ENCODE measurements at regions not wholly inside any gene's neighbourhood (a gene's known extent, or its start where the extent isn't known, plus 50 kb on each side); places are given as distances from the start of the nearest gene placed in this dataset.
"Not testable (repeated sequence)": the region's sequence is repeated elsewhere in the genome, so short reads cannot be mapped to it uniquely, and the experiment has no call there.

DNA sequence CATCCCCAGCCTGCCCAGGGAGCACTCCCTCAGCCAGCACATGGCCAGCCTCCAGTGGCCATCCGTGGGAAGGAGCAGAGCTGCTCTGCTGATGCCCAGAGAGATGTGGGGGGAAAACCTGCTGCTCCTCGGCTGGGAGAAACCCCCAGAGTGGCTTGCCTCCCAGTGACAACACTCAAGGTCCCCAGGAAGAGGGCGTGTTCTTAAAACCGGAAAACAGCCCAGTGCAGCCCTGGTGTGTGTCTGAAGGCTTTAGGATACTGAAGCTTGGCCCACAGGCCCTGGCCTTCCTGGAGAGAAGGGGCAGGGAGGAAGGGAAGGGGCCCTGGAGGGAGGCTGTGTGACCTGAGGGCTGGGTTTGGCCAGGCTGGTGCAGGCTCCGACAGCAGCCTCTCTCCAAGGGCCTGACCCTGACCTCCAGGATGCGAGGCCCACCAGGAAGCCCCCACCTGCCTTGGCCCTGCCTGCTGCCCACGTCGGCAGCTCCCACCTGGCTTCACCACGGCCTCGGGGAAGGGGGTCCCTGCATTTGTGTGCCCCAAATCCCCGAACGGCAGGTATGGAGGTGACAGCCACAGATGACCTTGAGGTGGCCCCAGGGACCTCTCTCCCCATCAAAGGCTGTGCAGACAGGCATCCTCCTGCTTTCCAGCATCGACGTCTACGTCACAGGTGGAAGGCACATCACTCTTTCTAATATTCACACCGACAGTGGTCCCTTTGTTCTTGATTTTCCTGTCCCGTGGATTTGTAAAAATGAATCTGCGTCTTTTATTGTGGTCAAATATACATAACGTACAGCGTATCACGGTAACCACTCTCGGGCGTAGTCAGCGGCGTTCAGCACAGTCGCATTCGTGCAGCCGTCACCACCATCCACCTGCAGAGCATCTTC, 190.0 kb upstream of the C14orf180 start:
- no peak for DNase-seq

GRCh38 chr14:104390221-104390931, 189.2 kb upstream of the C14orf180 start:
- no peak for DNase-seq

GRCh38 chr14:104390941-104391901, 188.3 kb upstream of the C14orf180 start:
- no peak for DNase-seq

- no peak for DNase-seq
These were observed 187.6 kb upstream of the C14orf180 start for GRCh38 chr14:104392001-104392395.

- DNase-seq: no peak
These were observed 187.0 kb upstream of the C14orf180 start for GRCh38 chr14:104392396-104393198.

DNA sequence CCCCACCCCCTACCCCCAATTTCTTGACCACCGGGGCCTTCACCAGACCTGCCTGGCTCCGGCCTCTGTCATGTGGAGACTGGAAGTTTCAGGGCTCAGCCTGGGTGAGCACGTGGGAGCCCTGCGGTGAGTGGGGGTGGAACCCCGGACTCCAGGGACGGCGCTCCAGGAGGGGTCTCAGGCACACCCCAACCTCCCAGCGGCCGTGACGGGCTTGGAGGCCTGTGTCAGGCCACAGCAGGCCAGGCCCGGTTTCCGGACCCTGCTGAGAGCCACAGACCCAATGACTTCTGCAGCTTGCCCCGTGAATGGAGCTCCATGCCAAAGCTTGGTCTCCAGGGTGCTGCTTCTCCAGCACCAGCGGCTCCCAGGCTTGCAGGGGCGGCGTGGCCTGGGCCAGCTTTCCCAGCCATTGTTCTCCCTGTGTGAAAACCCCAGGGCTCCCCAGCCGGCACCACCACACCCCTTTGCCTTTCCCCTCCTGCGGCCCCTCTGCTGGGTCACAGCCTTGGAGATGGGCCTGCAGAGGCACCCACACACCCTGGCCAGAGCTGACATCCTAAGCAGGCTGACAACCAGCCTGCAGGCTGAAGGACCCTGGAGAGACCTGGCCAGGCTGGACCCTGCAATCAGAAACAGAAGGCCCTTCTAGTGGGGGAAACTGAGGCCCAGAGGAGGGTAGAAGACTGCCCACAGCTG, 186.2 kb upstream of the C14orf180 start:
- no peak for DNase-seq

DNA sequence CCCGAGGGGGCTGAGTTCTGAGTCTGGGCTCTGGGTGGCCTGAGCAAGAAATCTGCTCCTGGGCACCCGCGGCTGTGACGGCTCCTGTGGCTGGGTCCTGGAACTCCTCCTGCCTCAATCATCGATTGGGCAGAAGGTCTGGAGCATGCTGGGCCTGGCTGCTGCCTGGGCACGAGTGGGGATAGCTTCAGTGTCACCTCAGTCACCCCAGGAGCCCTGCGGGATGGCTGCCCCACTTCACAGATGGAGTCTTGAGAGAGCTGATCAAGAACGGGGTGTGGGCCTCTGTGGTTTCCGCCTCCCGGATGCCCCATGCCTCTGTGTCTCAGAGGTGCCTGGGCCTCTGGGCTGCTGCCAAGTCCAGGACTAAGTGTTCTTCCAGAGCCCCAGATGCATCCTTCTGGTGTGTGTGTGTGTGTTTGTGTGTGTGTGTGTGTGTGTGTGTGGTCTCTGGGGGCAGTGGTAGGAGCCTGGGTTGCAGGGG, 185.6 kb upstream of the C14orf180 start:
- no peak for DNase-seq

DNA sequence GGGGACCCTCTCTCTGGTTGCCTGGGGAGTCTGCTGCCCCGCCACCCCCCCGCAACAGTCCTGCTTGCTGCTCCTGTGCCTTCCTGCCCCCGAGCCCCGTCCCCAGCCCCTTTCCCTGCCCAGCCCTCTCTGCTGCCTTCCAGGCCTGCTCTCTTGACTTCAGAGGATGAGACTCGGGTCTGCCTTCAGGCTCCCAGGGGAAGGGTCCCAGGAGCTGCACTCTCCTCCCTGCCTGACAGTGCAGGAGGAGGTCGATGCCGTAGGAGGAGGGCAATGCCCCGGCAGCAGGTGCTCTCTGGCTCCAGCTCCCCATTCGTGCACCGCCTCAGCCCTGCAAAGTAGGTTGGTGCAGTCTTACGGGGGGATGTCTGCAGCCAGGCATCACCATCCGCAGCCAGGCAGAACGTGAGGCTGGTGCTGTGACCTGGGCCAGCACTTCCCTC, 185.1 kb upstream of the C14orf180 start:
- DNase-seq: no peak

- no peak for DNase-seq
These were observed 184.3 kb upstream of the C14orf180 start for GRCh38 chr14:104395276-104395675.

DNA sequence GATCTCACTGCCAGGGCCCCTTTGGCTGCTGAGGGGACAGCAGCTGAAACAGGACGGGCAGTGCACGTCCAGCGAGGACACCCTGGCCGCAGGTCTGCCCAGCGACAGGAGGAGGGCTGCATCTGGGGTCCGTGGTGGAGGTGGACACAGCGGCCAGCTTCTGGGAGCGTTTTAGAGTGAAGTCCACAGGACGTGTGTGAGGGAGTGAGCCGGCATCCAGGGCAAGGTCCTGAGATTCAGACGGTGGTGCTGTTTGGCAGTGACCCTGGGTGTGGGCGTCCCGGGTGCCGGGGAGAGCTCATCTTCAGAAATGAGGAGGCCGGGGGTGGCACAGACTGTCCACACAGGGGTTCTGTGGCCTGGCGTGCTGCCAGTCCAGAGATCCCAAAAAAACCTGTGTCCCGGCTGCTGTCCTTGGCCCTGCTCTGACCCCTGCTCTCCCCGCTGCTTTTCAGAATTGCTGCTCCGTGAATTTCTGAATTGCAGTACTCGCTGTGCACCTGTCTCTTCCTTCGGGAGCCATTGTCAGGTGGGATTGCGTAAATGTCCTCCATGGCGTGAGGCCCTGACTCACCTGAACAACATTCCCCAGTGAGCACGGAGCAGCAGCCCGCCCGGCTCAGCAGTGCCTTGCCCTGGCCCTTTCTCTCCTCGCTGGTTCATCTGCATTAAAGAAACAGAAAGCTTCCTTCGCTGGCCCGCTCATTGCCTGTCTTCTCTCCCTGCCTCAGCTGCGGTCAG, 183.5 kb upstream of the C14orf180 start:
- no peak for DNase-seq

GRCh38 chr14:104396682-104397470, 182.7 kb upstream of the C14orf180 start:
- DNase-seq: no peak

GRCh38 chr14:104397956-104398355, 181.6 kb upstream of the C14orf180 start:
- no peak for DNase-seq

GRCh38 chr14:104398656-104399055, 180.9 kb upstream of the C14orf180 start:
- no peak for DNase-seq

- DNase-seq: no peak
These were observed 180.0 kb upstream of the C14orf180 start for GRCh38 chr14:104399432-104400155.

GRCh38 chr14:104400355-104400754, 179.2 kb upstream of the C14orf180 start:
- DNase-seq: no peak

- DNase-seq: no peak
These were observed 177.8 kb upstream of the C14orf180 start for GRCh38 chr14:104401785-104402184.

DNA sequence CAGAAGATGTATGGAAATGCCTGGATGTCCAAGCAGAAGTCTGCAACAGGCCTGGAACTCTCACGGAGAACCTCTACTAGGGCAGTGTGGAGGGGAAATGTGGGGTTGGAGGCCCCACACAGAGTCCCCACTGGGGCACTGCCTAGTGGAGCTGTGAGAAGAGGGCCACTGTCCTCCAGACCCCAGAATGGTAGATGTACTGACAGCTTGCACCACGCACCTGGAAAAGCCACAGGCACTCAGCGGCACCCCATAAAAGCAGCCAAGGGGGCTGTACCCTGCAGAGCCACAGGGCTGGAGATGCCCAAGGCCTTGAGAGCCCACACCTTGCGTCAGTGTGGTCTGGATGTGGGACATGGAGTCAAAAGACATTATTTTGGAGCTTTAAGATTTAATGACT, 177.3 kb upstream of the C14orf180 start:
- DNase-seq: not testable (repeated sequence)

DNA sequence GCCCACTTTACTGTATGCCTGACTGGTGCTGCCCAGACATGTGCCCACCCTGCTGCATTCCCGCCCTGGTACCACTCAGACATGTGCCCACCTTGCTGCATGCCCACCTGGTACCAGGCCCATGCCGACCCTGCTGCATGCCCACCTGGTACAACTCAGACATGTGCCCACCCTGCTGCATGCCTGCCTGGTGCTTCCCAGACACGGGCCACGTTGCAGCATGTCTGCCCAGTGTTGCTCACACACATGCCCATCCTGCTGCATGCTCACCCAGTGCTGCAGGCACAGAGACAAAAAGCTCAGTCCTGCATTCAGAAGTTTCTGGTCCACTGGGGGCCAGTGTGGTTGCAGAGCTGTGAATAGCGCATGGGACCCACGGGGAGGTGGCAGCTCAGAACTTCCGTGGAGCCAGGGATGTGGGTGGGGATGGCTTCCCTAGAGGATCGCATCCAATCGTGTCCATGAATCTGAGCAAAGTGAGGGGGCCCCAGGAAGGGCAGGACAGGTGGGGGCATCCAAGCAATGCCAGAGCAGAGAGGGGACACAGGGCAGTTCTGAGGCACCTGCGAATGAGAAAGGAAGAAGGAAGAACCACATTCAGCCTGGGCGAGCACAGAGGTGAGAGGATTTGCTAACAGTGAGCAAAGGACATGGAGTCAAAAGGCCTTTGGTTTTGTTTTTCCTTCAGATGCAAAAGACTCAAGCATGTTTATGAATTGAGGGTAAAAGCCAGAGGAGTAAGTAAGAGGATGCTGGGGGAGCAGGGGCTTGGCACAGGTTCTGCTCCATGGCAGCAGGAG, 175.9 kb upstream of the C14orf180 start:
- no peak for DNase-seq
